H9 (cell line): ENCODE measurements at regions not wholly inside any gene's neighbourhood (a gene's known extent, or its start where the extent isn't known, plus 50 kb on each side); places are given as distances from the start of the nearest gene placed in this dataset.

ENCODE experiments used
- DNase-seq: peaks from one replicate; pipeline ENCODE4 v3.0.0-alpha.2; 2017
- H2AFZ ChIP-seq: one replicate; pipeline ENCODE4 v1.6.1; 2013; ENCODE audit warnings: mild to moderate bottlenecking, low read length, control low read depth, moderate library complexity
- H2AK5ac ChIP-seq: 2 replicates; pipeline ENCODE4 v1.6.1; 2013; ENCODE audit warnings: low read length, control low read depth, mixed read lengths; ENCODE audit not compliant: insufficient read length
- H2BK120ac ChIP-seq: one replicate; pipeline ENCODE4 v1.6.1; 2013; ENCODE audit warnings: low read depth, mild to moderate bottlenecking, low read length, control low read depth, inconsistent platforms; ENCODE audit not compliant: poor library complexity, severe bottlenecking
- H2BK12ac ChIP-seq: 2 replicates; pipeline ENCODE4 v1.6.1; 2013; ENCODE audit warnings: low read length, control low read depth, mixed read lengths, low read depth; ENCODE audit not compliant: insufficient read length
- H2BK15ac ChIP-seq: 2 replicates; pipeline ENCODE4 v1.6.1; 2013; ENCODE audit warnings: low read depth, low read length, control low read depth
- H2BK20ac ChIP-seq: one replicate; pipeline ENCODE4 v1.6.1; 2013; ENCODE audit warnings: low read depth, mild to moderate bottlenecking, low read length, control low read depth, inconsistent platforms; ENCODE audit not compliant: poor library complexity, severe bottlenecking
- H2BK5ac ChIP-seq: 2 replicates; pipeline ENCODE4 v1.6.1; 2013; ENCODE audit warnings: low read length, control low read depth, mixed read lengths; ENCODE audit not compliant: insufficient read length
- H3K14ac ChIP-seq: 2 replicates; pipeline ENCODE4 v1.6.1; 2013; ENCODE audit warnings: low read length, control low read depth; ENCODE audit not compliant: insufficient read depth
- H3K18ac ChIP-seq: 2 replicates; pipeline ENCODE4 v1.6.1; 2013; ENCODE audit warnings: low read depth, mild to moderate bottlenecking, mixed read lengths, low read length, control low read depth; ENCODE audit not compliant: insufficient read length
- H3K23ac ChIP-seq: 2 replicates; pipeline ENCODE4 v1.6.1; 2013; ENCODE audit warnings: low read length, control low read depth, mixed read lengths, low read depth; ENCODE audit not compliant: insufficient read length
- H3K23me2 ChIP-seq: 2 replicates; pipeline ENCODE4 v1.6.1; 2013; ENCODE audit warnings: low read depth, mild to moderate bottlenecking, mixed read lengths, low read length, control low read depth; ENCODE audit not compliant: insufficient read length, poor library complexity, severe bottlenecking
- H3K27ac ChIP-seq: 2 replicates; pipeline ENCODE4 v1.5.1; 2013; ENCODE audit warnings: low read length, control low read depth, mixed read lengths, low read depth; ENCODE audit not compliant: insufficient read length
- H3K27me3 ChIP-seq: 2 replicates; pipeline ENCODE4 v1.6.1; 2013; ENCODE audit warnings: low read length, control low read depth, inconsistent platforms; ENCODE audit not compliant: insufficient read depth
- H3K4ac ChIP-seq: 2 replicates; pipeline ENCODE4 v1.6.1; 2013; ENCODE audit warnings: low read depth, mild to moderate bottlenecking, control low read depth, inconsistent platforms, low read length, moderate library complexity
- H3K4me1 ChIP-seq: 2 replicates; pipeline ENCODE4 v1.6.1; 2013; ENCODE audit warnings: low read length, control low read depth, inconsistent platforms; ENCODE audit not compliant: insufficient read depth
- H3K4me2 ChIP-seq: 2 replicates; pipeline ENCODE4 v1.6.1; 2013; ENCODE audit warnings: low read length, control low read depth, mixed read lengths; ENCODE audit not compliant: insufficient read length, insufficient read depth
- H3K56ac ChIP-seq: 2 replicates; pipeline ENCODE4 v1.6.1; 2013; ENCODE audit warnings: low read depth, mild to moderate bottlenecking, mixed read lengths, low read length, control low read depth; ENCODE audit not compliant: insufficient read length
- H3K79me1 ChIP-seq: 2 replicates; pipeline ENCODE4 v1.6.1; 2013; ENCODE audit warnings: low read depth, mild to moderate bottlenecking, moderate library complexity, low read length, control low read depth, inconsistent platforms; ENCODE audit not compliant: insufficient read depth, poor library complexity, severe bottlenecking
- H3K79me2 ChIP-seq: 2 replicates; pipeline ENCODE4 v1.6.1; 2013; ENCODE audit warnings: low read length, control low read depth, inconsistent platforms; ENCODE audit not compliant: insufficient read depth
- H3K9ac ChIP-seq: 2 replicates; pipeline ENCODE4 v1.6.1; 2013; ENCODE audit warnings: low read length, control low read depth, mixed read lengths; ENCODE audit not compliant: insufficient read length; ENCODE audit errors: extremely low read depth
- H3K9me3 ChIP-seq: one replicate; pipeline ENCODE4 v1.6.1; 2013; ENCODE audit warnings: low read depth, low read length, inconsistent platforms; ENCODE audit not compliant: control insufficient read depth
- H3T11ph ChIP-seq: one replicate; pipeline ENCODE4 v1.6.1; 2013; ENCODE audit warnings: mild to moderate bottlenecking, low read length, control low read depth, inconsistent platforms
- H4K20me1 ChIP-seq: one replicate; pipeline ENCODE4 v1.6.1; 2013; ENCODE audit not compliant: control insufficient read depth, insufficient read length, insufficient read depth
- H4K5ac ChIP-seq: 2 replicates; pipeline ENCODE4 v1.6.1; 2013; ENCODE audit warnings: low read depth, mild to moderate bottlenecking, mixed read lengths, low read length, control low read depth; ENCODE audit not compliant: insufficient read length
- H4K8ac ChIP-seq: replicated peaks from 2 replicates; pipeline ENCODE4 v1.6.1; 2013; ENCODE audit warnings: low read length, control low read depth, mixed read lengths, low read depth; ENCODE audit not compliant: insufficient read length
- H4K91ac ChIP-seq: 2 replicates; pipeline ENCODE4 v1.6.1; 2013; ENCODE audit warnings: low read depth, mild to moderate bottlenecking, moderate library complexity, mixed read lengths, low read length, control low read depth; ENCODE audit not compliant: insufficient read length
- H3K27ac Mint-ChIP-seq, 3 experiments: 2 replicates in 2 of 3; 3 replicates in 1 of 3; pipeline ENCODE4 v1.8.0; 2020 to 2021; ENCODE audit warnings: mixed read lengths in 3 of 3, mild to moderate bottlenecking in 1 of 3, moderate library complexity in 1 of 3
- H3K27me3 Mint-ChIP-seq: 2 replicates; pipeline ENCODE4 v1.8.0; 2021; ENCODE audit warnings: low read depth, mild to moderate bottlenecking, moderate library complexity, mixed read lengths
- H3K36me3 Mint-ChIP-seq, 3 experiments: 2 replicates in 2 of 3; 3 replicates in 1 of 3; pipeline ENCODE4 v1.8.0; 2020 to 2021; ENCODE audit warnings: low read depth in 3 of 3, mixed read lengths in 3 of 3; ENCODE audit not compliant: insufficient read depth in 1 of 3
- H3K4me1 Mint-ChIP-seq, 2 experiments: 2 replicates each; pipeline ENCODE4 v1.8.0; 2020; ENCODE audit warnings: mixed read lengths in 2 of 2
- H3K4me3 Mint-ChIP-seq, 2 experiments: 2 replicates in 1 of 2; 3 replicates in 1 of 2; pipeline ENCODE4 v1.8.0; 2020 to 2021; ENCODE audit warnings: mild to moderate bottlenecking in 2 of 2, mixed read lengths in 2 of 2, moderate library complexity in 1 of 2
- H3K9me3 Mint-ChIP-seq, 2 experiments: 2 replicates in 1 of 2; 3 replicates in 1 of 2; pipeline ENCODE4 v1.8.0; 2020; ENCODE audit warnings: mild to moderate bottlenecking in 2 of 2, mixed read lengths in 2 of 2, moderate library complexity in 1 of 2
- TF ChIP-seq, protein P1 (sequence below): fragments of 200-600 bp; sonication (generic); conservative IDR thresholded peaks from 3 replicates; pipeline ENCODE4 v1.8.0; 2021; ENCODE audit warnings: antibody characterized with exemption, mild to moderate bottlenecking

DNA sequence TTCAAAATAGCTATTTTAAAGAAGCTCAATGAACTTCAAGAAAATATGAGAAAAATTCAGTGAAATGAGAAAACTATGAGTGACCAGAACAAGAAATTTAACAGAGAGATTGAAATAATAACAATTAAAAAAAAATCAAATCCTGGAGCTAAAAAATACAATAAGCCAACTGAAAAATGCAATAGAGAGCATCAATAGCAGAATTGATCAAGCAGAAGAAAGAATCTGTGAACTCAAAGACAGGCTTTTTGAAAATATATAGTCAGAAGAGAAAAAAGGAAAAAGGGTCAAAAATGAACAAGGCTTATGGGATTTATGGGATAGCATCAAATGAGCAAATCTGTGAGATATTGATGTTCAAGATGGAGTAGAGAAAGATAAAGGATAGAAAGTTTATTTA lies 133.0 kb downstream of the OTUD1 start:
- H3K79me1 ChIP-seq: no peaks in the 10 kb centered on the region
- H3K4me3 Mint-ChIP-seq: no peak overlapping the region
- no peak overlapping the region for H2BK20ac ChIP-seq
- H3K9me3 Mint-ChIP-seq: peaks cover 8 to 9% of the 10 kb centered on the region in 2 experiments; a peak in 4 of 5 replicates
- no peak overlapping the region for H3K27ac Mint-ChIP-seq
- no peak overlapping the region for H2AFZ ChIP-seq
- no peak overlapping the region for H4K91ac ChIP-seq
- no peak overlapping the region for H2BK5ac ChIP-seq
- H3K23me2 ChIP-seq: no peaks in the 10 kb centered on the region
- peaks cover 28% of the 10 kb centered on the region for H3K27me3 Mint-ChIP-seq
- no peak overlapping the region for H3K14ac ChIP-seq
- no peaks in the 10 kb centered on the region for H3K79me2 ChIP-seq
- TF ChIP-seq, protein P1, sequence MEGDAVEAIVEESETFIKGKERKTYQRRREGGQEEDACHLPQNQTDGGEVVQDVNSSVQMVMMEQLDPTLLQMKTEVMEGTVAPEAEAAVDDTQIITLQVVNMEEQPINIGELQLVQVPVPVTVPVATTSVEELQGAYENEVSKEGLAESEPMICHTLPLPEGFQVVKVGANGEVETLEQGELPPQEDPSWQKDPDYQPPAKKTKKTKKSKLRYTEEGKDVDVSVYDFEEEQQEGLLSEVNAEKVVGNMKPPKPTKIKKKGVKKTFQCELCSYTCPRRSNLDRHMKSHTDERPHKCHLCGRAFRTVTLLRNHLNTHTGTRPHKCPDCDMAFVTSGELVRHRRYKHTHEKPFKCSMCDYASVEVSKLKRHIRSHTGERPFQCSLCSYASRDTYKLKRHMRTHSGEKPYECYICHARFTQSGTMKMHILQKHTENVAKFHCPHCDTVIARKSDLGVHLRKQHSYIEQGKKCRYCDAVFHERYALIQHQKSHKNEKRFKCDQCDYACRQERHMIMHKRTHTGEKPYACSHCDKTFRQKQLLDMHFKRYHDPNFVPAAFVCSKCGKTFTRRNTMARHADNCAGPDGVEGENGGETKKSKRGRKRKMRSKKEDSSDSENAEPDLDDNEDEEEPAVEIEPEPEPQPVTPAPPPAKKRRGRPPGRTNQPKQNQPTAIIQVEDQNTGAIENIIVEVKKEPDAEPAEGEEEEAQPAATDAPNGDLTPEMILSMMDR: no peak
- no peak for DNase-seq
- H3K9ac ChIP-seq: no peak overlapping the region
- no peak overlapping the region for H4K8ac ChIP-seq
- peaks cover 0 to 5% (median 0%) of the 10 kb centered on the region in 3 experiments; a peak in 3 of 7 replicates for H3K36me3 Mint-ChIP-seq
- no peak overlapping the region for H3K56ac ChIP-seq
- no peak overlapping the region for H2BK15ac ChIP-seq
- no peaks in the 10 kb centered on the region for H3K4me1 Mint-ChIP-seq
- no peak overlapping the region for H3K4me2 ChIP-seq
- H3K18ac ChIP-seq: no peak overlapping the region
- no peak overlapping the region for H3K27ac ChIP-seq
- H3K4ac ChIP-seq: no peak overlapping the region
- no peak overlapping the region for H3K23ac ChIP-seq
- H2AK5ac ChIP-seq: no peak overlapping the region
- no peaks in the 10 kb centered on the region for H3K27me3 ChIP-seq
- H2BK12ac ChIP-seq: no peak overlapping the region
- H3K9me3 ChIP-seq: no peaks in the 10 kb centered on the region
- H4K20me1 ChIP-seq: no peaks in the 10 kb centered on the region
- H3K4me1 ChIP-seq: no peaks in the 10 kb centered on the region
- H2BK120ac ChIP-seq: no peak overlapping the region
- H3T11ph ChIP-seq: no peak overlapping the region
- H4K5ac ChIP-seq: no peak overlapping the region
